ENCODE measurements at regions not wholly inside any gene's neighbourhood (a gene's known extent, or its start where the extent isn't known, plus 50 kb on each side); places are given as distances from the start of the nearest gene placed in this dataset.

DNA sequence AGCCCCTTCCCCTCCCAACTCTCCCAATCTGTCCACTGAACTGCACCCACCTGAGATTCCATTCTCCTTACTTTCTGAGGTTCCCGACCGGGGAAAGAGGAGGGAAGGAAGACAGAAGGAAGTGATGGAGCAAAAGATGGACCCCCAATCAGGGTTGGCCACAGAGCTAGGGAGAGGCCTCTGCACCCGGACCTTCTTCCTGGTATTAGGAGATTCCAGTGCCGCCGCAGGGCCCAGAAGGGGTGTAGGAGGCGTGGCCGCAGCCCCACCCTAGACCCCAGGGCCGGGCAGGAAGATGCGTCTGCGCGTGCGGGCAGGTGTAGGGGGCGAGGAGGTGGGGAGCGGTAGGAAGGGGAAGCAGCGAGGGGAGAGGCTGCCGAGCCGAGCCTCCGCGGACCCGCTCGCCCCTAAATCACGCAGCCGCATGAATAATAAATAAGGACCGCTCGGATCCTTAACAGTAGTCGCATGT is 104.2 kb upstream of the MVB12B start:
- TF ChIP-seq SPI1 (IDR thresholded peaks at IDR 0.05; ENCODE audit: borderline replicate concordance, low read depth) (no peak), GABPA (IDR thresholded peaks at IDR 0.05; ENCODE audit: low read depth) (no peak), POLR2AphosphoS5 (IDR thresholded peaks at IDR 0.05; ENCODE audit: low read depth) (no peak), CTCF (IDR thresholded peaks at IDR 0.05; ENCODE audit: insufficient read depth, low read length) (no peak)
- TF ChIP-seq, protein P1, sequence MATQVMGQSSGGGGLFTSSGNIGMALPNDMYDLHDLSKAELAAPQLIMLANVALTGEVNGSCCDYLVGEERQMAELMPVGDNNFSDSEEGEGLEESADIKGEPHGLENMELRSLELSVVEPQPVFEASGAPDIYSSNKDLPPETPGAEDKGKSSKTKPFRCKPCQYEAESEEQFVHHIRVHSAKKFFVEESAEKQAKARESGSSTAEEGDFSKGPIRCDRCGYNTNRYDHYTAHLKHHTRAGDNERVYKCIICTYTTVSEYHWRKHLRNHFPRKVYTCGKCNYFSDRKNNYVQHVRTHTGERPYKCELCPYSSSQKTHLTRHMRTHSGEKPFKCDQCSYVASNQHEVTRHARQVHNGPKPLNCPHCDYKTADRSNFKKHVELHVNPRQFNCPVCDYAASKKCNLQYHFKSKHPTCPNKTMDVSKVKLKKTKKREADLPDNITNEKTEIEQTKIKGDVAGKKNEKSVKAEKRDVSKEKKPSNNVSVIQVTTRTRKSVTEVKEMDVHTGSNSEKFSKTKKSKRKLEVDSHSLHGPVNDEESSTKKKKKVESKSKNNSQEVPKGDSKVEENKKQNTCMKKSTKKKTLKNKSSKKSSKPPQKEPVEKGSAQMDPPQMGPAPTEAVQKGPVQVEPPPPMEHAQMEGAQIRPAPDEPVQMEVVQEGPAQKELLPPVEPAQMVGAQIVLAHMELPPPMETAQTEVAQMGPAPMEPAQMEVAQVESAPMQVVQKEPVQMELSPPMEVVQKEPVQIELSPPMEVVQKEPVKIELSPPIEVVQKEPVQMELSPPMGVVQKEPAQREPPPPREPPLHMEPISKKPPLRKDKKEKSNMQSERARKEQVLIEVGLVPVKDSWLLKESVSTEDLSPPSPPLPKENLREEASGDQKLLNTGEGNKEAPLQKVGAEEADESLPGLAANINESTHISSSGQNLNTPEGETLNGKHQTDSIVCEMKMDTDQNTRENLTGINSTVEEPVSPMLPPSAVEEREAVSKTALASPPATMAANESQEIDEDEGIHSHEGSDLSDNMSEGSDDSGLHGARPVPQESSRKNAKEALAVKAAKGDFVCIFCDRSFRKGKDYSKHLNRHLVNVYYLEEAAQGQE (IDR thresholded peaks at IDR 0.05; ENCODE audit: insufficient replicate concordance, low read depth) = no peak
- Histone ChIP-seq H3K27me3 (ENCODE audit: insufficient read depth, poor library complexity, severe bottlenecking) (peaks cover 18% of the 10 kb centered on the region), H3K4me3 (replicated peaks; ENCODE audit: insufficient read depth, low read length) (no peak overlapping the region), H3K27ac (replicated peaks) (no peak overlapping the region)
- DNase-seq (ENCODE audit: low read depth in 1 of 2, low spot score in 1 of 2) = no peak

DNA sequence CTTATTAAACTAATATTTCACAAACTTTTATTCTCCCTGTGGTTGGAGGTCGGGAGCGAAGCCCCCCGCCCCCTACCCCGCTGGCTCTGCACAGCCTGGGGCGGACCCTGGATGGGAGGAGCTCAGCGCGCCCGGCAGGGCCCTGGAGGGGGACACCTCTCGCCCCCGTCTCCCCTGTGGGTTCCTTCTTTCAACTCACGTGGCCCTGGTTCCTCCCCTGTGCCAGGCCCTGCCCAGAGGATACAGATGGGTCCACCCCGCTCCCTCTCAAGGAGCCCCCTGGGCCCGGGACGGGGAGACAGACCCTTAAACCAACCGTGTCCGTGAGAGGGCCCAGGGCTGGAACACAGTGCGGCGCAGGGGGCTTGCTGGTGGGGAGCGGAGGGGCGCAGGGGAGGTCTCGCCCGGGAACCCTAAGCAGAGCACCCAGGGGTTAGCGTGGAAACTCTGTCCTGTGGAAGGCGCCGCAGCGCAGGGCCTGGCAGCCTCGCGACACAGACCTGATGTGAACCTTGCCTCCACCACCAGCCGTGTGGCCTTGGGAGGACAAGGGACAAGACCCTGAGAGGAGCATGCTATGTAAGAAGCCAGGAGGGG is 103.7 kb upstream of the MVB12B start:
- DNase-seq (ENCODE audit: low read depth in 1 of 2, low spot score in 1 of 2) = no peak
- Histone ChIP-seq H3K4me3 (replicated peaks; ENCODE audit: insufficient read depth, low read length) (no peak overlapping the region), H3K27ac (replicated peaks) (no peak overlapping the region), H3K27me3 (ENCODE audit: insufficient read depth, poor library complexity, severe bottlenecking) (peaks cover 18% of the 10 kb centered on the region)
- TF ChIP-seq GABPA (IDR thresholded peaks at IDR 0.05; ENCODE audit: low read depth) = no peak
- no peak for TF ChIP-seq CTCF (IDR thresholded peaks at IDR 0.05; ENCODE audit: insufficient read depth, low read length)
- TF ChIP-seq SPI1 (IDR thresholded peaks at IDR 0.05; ENCODE audit: borderline replicate concordance, low read depth) = no peak
- TF ChIP-seq POLR2AphosphoS5 (IDR thresholded peaks at IDR 0.05; ENCODE audit: low read depth) = no peak
- TF ChIP-seq, protein P1 (IDR thresholded peaks at IDR 0.05; ENCODE audit: insufficient replicate concordance, low read depth) = no peak

GRCh38 chr9:126223798-126224531 is 102.7 kb upstream of the MVB12B start:
- no peak for DNase-seq (ENCODE audit: low read depth in 1 of 2, low spot score in 1 of 2)
- Histone ChIP-seq H3K27ac (replicated peaks) (no peak overlapping the region), H3K27me3 (ENCODE audit: insufficient read depth, poor library complexity, severe bottlenecking) (peaks cover 18% of the 10 kb centered on the region), H3K4me3 (replicated peaks; ENCODE audit: insufficient read depth, low read length) (no peak overlapping the region)
- no peak for TF ChIP-seq POLR2AphosphoS5 (IDR thresholded peaks at IDR 0.05; ENCODE audit: low read depth)
- TF ChIP-seq CTCF (IDR thresholded peaks at IDR 0.05; ENCODE audit: insufficient read depth, low read length) = no peak
- no peak for TF ChIP-seq SPI1 (IDR thresholded peaks at IDR 0.05; ENCODE audit: borderline replicate concordance, low read depth)
- TF ChIP-seq, protein P1 (IDR thresholded peaks at IDR 0.05; ENCODE audit: insufficient replicate concordance, low read depth) = no peak
- TF ChIP-seq GABPA (IDR thresholded peaks at IDR 0.05; ENCODE audit: low read depth) = no peak

All from HL-60 (cell line).